ENCODE measurements at regions not wholly inside any gene's neighbourhood (a gene's known extent, or its start where the extent isn't known, plus 50 kb on each side); places are given as distances from the start of the nearest gene placed in this dataset.

DNA sequence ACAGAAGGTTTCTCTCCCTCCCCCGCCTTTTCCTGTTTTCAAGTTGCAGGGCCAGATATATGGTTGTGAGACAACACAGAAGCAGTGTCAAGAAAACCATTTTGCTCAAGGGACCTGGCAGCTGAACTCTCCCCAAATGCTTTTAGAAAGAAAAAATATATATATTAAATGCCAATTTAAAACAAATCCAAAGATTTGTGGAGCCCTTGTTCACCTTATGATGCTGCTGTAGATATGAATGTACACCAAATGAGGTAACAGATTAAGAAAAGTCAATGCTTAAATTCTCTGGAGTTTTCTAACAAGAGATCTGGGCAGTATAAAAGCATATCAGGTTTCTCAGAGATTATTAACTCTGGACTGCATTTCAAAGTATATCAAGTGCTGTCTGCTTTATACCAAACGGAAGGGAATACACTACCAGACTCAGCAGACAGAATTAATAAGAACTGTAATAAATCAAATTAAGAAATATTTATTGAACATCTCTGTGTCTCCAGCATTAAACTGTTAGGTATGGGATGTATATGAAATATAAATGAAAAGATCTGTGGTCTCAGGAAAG is 357.5 kb downstream of the HDGFL1 start:
- TF ChIP-seq, protein P1, sequence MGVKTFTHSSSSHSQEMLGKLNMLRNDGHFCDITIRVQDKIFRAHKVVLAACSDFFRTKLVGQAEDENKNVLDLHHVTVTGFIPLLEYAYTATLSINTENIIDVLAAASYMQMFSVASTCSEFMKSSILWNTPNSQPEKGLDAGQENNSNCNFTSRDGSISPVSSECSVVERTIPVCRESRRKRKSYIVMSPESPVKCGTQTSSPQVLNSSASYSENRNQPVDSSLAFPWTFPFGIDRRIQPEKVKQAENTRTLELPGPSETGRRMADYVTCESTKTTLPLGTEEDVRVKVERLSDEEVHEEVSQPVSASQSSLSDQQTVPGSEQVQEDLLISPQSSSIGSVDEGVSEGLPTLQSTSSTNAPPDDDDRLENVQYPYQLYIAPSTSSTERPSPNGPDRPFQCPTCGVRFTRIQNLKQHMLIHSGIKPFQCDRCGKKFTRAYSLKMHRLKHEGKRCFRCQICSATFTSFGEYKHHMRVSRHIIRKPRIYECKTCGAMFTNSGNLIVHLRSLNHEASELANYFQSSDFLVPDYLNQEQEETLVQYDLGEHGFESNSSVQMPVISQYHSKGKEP (tag by site-specific recombination; IDR thresholded peaks at IDR 0.05) = no peak
- TF ChIP-seq CTCF (tag by site-specific recombination; IDR thresholded peaks at IDR 0.05) = no peak
- no peak for TF ChIP-seq ZBTB11 (tag by site-specific recombination; conservative IDR thresholded peaks at IDR 0.05; ENCODE audit: low read depth)
- no peak for TF ChIP-seq ZNF274 (IDR thresholded peaks at IDR 0.05; ENCODE audit: low read length)
- TF ChIP-seq ZNF274 (tag by site-specific recombination; IDR thresholded peaks at IDR 0.05; ENCODE audit: borderline replicate concordance) = no peak
- TF ChIP-seq HOXD13 (CRISPR knock-in tag; IDR thresholded peaks at IDR 0.05; ENCODE audit: borderline replicate concordance) = no peak
- no peak for TF ChIP-seq SP2 (tag by site-specific recombination; IDR thresholded peaks at IDR 0.05)
- no peak for TF ChIP-seq ZNF292 (tag by site-specific recombination; IDR thresholded peaks at IDR 0.05; ENCODE audit: borderline replicate concordance, low read depth)
- TF ChIP-seq, protein P2, sequence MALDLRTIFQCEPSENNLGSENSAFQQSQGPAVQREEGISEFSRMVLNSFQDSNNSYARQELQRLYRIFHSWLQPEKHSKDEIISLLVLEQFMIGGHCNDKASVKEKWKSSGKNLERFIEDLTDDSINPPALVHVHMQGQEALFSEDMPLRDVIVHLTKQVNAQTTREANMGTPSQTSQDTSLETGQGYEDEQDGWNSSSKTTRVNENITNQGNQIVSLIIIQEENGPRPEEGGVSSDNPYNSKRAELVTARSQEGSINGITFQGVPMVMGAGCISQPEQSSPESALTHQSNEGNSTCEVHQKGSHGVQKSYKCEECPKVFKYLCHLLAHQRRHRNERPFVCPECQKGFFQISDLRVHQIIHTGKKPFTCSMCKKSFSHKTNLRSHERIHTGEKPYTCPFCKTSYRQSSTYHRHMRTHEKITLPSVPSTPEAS (tag by site-specific recombination; IDR thresholded peaks at IDR 0.05) = no peak
- no peak for TF ChIP-seq MEIS1 (CRISPR knock-in tag; IDR thresholded peaks at IDR 0.05; ENCODE audit: borderline replicate concordance)
- no peak for TF ChIP-seq ZSCAN30 (tag by site-specific recombination; IDR thresholded peaks at IDR 0.05)
- TF ChIP-seq, protein P3, sequence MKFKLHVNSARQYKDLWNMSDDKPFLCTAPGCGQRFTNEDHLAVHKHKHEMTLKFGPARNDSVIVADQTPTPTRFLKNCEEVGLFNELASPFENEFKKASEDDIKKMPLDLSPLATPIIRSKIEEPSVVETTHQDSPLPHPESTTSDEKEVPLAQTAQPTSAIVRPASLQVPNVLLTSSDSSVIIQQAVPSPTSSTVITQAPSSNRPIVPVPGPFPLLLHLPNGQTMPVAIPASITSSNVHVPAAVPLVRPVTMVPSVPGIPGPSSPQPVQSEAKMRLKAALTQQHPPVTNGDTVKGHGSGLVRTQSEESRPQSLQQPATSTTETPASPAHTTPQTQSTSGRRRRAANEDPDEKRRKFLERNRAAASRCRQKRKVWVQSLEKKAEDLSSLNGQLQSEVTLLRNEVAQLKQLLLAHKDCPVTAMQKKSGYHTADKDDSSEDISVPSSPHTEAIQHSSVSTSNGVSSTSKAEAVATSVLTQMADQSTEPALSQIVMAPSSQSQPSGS (tag by site-specific recombination; IDR thresholded peaks at IDR 0.05; ENCODE audit: low read depth) = no peak
- TF ChIP-seq, protein P4, sequence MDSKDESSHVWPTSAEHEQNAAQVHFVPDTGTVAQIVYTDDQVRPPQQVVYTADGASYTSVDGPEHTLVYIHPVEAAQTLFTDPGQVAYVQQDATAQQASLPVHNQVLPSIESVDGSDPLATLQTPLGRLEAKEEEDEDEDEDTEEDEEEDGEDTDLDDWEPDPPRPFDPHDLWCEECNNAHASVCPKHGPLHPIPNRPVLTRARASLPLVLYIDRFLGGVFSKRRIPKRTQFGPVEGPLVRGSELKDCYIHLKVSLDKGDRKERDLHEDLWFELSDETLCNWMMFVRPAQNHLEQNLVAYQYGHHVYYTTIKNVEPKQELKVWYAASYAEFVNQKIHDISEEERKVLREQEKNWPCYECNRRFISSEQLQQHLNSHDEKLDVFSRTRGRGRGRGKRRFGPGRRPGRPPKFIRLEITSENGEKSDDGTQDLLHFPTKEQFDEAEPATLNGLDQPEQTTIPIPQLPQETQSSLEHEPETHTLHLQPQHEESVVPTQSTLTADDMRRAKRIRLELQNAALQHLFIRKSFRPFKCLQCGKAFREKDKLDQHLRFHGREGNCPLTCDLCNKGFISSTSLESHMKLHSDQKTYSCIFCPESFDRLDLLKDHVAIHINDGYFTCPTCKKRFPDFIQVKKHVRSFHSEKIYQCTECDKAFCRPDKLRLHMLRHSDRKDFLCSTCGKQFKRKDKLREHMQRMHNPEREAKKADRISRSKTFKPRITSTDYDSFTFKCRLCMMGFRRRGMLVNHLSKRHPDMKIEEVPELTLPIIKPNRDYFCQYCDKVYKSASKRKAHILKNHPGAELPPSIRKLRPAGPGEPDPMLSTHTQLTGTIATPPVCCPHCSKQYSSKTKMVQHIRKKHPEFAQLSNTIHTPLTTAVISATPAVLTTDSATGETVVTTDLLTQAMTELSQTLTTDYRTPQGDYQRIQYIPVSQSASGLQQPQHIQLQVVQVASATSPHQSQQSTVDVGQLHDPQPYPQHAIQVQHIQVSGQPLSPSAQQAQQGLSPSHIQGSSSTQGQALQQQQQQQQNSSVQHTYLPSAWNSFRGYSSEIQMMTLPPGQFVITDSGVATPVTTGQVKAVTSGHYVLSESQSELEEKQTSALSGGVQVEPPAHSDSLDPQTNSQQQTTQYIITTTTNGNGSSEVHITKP (tag by site-specific recombination; IDR thresholded peaks at IDR 0.05) = no peak
- TF ChIP-seq ZNF221 (tag by site-specific recombination; IDR thresholded peaks at IDR 0.05; ENCODE audit: borderline replicate concordance) = no peak
- TF ChIP-seq ZBTB7A (tag by site-specific recombination; IDR thresholded peaks at IDR 0.05; ENCODE audit: low read depth) = no peak
